Pulmonary artery endothelial cell (primary cell): ENCODE measurements at regions not wholly inside any gene's neighbourhood (a gene's known extent, or its start where the extent isn't known, plus 50 kb on each side); places are given as distances from the start of the nearest gene placed in this dataset.

Source experiments
- DNase-seq: peaks from one replicate; pipeline ENCODE4 v3.0.0-alpha.2; 2011; ENCODE audit warnings: low read depth, low spot score

- DNase-seq, result no peak
Measured at GRCh38 chr5:28544501-28544900, 1506.1 kb upstream of the CDH9 start.

DNA sequence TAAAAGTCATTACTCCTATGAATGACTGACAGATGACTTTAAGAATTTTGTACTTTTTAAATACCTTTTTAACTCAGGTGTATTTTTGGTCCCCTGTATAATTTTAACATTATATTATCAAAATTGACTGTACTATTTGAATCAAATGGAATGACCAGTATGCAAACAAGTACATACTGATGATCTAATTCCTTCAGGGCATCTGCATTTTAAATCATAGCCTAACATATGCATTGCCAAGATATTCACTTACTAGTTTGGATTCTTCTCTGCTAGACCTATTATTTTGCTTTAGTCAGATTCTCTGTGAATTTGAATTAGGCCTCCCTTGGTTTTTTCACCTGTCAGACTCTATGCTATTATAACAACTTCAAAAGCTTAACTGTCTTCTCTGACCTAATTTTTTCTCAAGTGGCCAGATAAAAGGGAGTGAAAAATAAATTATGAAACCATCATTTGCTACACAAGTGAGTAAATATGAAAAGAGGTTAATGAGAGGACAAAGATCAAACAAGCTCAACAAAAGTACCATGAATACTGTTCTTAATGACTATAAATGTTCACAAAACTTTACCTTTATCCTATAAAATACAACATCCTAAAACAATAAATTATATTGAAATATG lies 1505.2 kb upstream of the CDH9 start:
- DNase-seq, result no peak

DNA sequence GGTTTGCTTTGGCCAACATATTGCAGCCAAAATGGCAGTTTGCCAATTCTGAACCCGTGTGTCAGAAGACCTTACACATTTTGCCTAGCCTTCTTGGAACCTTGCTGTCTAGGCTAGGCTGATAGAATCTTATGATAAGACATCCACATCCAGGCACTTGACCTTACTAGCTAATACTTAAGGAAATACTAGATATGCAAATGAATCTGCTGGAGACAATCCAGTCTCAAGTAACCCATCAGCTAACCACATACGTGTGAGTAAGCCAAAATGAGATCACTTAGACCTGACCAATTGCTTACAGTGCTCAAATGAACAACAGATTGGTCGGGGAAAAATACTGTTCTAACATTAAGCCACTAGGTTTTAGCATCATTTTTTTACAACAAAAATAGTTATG lies 1504.6 kb upstream of the CDH9 start:
- no peak for DNase-seq

DNA sequence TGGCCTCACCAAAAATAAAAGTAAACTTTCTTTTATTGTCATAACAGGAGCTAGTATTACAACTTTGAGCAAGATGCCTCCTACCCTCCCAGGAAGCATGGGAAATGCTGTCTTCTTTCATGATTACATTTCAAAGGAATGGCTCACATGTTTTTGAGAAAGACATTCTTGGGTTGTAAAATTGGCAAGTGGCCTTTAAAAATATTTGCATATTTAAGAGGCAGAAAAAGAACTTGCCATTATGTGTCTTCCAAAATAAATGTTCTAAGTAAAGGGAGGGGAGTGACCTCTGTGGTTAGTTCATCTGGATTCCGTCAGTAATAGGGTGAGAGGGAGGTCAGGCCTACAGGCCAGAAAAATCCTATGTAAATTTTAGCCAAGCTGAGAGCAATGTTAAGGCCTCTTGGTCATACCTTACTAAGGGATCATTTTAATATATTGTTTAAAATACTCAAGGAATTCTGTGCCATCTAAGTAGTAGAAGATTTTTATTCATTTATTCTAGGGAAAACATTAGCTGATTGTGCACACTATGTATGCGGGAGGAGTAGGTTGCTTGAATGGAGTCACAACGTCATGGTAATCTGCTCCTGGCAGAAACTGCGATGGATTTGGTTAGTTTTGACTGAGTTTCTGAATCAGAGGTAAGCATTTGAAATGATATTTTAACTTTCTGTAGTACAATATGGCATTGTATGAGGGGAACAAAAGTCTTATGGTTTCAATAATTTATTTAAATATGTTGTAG lies 1485.7 kb upstream of the CDH9 start:
- DNase-seq, result no peak

GRCh38 chr5:28523416-28523815 lies 1485.0 kb upstream of the CDH9 start:
- no peak for DNase-seq

DNA sequence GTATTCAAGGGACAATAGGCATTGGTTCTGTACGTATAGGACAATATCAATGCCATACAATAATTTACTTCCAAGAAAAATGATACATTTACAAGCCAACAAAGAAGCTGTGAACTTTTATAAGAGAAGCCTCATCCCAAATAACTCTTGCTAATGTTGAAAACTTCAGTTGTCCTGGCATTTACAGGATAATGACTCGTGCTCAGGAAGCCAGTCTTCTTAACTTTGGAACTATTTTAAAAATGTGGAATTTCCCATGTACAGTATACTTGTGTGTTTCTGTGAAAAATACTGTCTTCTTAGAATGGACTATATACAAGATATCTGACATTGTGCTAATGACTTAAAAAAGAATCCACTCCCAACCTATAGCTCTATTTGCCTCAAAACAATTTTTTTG lies 1479.3 kb upstream of the CDH9 start:
- no peak for DNase-seq

DNA sequence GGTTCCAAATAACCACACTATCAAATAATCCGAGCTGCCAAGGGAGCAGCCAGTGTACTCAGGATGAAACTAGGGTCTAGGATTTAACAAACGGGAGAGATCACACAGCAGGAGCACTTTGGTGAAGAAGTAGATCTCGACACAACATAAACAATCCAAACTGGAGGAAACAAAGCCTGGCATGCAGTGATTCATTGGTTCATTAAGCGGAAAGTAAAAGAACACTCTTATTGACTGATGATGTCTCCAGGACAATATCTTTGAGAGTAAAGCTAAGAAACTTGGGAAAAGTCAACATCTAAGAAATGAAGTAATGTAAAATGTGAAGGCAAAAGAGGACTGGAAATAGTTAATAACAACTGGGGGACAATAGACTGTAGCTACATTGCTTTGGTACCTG lies 1478.3 kb upstream of the CDH9 start:
- DNase-seq, result no peak

GRCh38 chr5:28512648-28513047 lies 1474.3 kb upstream of the CDH9 start:
- no peak for DNase-seq

GRCh38 chr5:28505121-28505520 lies 1466.7 kb upstream of the CDH9 start:
- DNase-seq, result no peak

- no peak for DNase-seq
Measured at GRCh38 chr5:28500511-28500910, 1462.1 kb upstream of the CDH9 start.

- DNase-seq, result no peak
Measured at GRCh38 chr5:28499766-28500290, 1461.4 kb upstream of the CDH9 start.

- DNase-seq, result no peak
Measured at GRCh38 chr5:28495876-28496275, 1457.5 kb upstream of the CDH9 start.

GRCh38 chr5:28493456-28493855 lies 1455.1 kb upstream of the CDH9 start:
- DNase-seq, result no peak

GRCh38 chr5:28488752-28489151 lies 1450.4 kb upstream of the CDH9 start:
- DNase-seq, result no peak

GRCh38 chr5:28483327-28484025 lies 1445.1 kb upstream of the CDH9 start:
- DNase-seq, result no peak

- no peak for DNase-seq
Measured at GRCh38 chr5:28473531-28474107, 1435.2 kb upstream of the CDH9 start.

GRCh38 chr5:28468166-28468565 lies 1429.8 kb upstream of the CDH9 start:
- no peak for DNase-seq

DNA sequence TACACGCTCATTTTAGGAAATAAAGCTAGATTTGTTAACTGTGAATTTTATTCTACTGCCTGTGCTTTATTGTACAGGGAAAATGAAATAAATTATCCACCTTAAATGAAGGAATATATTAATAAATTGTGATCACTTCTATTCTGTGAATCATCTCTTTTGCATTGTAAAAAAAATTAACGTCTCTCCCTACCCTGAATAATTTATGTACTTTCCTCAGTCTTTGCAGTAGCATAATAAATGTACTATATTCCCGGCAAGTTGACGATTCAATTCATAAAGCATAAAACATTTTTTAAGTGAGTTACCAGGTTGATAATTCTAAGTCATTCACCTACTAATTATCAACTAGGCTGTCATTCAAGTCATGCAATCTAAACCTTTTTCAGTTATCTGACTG lies 1425.3 kb upstream of the CDH9 start:
- DNase-seq, result no peak

DNA sequence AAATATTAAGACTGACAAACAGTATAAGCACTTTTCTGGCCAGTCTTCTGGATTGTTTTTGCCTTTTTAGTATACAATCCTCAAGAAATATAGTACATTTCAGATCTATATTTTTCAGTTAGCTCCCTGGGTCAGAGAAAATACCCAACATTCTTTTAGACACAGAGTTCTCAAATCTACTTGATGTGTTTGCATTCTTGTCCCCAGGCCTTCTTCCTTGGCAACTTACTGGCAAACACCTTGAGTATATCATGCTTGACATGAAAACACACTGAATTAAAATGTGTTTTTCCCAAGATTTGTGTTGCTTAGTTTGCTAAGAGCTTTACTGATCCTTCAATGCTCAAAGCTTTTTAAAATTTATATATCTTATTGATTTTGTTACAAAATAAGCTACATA lies 1413.1 kb upstream of the CDH9 start:
- DNase-seq, result no peak

DNA sequence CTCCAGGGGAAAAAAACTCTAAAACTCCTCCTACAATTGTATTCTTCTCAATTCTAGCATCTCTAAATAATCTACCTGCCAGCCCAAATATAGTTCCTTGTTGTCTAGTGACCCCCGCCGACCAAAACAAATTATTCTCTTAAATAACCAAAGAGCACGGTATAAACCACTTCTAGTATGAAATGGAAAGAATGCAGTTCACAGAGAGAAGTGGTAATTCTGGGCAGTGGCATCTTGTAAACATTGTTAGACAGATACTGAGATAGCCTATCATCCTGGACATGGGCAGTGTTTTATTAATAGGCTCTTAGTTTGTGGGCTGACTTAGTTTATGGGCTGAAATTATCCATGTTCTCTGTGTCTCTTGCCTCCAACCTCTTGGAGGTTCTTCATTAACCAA lies 1412.6 kb upstream of the CDH9 start:
- no peak for DNase-seq

- DNase-seq, result no peak
Measured at GRCh38 chr5:28448791-28449190, 1410.4 kb upstream of the CDH9 start.

GRCh38 chr5:28430565-28431178 lies 1392.3 kb upstream of the CDH9 start:
- no peak for DNase-seq
